ENCODE measurements at regions not wholly inside any gene's neighbourhood (a gene's known extent, or its start where the extent isn't known, plus 50 kb on each side); places are given as distances from the start of the nearest gene placed in this dataset.

DNA sequence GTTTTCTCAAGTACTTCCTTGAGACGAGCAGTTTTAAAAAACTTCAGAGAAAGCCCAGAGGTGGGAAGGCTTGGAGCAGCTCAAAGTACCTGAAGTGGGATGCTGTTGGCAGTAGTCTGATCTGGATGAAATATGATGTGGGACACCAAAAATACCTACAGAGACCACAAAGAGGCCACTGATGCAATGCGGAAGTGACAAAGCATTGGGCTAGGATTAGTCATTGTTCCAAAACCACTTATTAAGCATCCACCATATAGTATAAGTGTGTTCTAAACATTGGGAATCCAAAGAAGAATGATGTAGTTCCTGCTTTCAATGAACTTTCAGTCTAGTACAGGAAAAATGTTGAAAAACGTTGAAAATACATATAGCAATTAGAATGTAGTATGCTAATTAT is 386.1 kb upstream of the CNKSR2 start:
- no peak for TF ChIP-seq CTCF (IDR thresholded peaks at IDR 0.05; ENCODE audit: control insufficient read depth, insufficient read depth, low read depth, low read length, missing control alignments)
- H3K4me3 ChIP-seq (ENCODE audit: control insufficient read depth, low read depth, low read length): no peak overlapping the region
- no peak for DNase-seq (ENCODE audit: low read depth)

DNA sequence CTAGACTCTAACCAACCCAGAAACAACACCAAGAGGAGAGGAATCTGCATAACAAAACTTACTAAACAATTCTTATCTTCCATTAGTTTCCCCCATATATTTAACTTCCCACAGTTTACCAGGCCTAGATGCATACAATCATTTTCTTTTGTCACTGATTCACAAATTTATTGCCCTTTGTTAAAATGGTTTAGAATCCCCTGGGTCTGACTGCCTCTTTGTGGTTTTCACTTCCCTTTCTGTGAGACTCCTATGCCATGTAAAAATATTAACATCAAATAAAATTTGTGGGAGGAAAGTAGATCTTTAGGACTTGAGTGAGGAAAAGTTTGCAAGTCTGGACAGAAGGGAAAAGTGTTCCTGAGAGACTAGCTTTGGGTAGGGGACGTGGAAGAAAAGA is 393.8 kb upstream of the CNKSR2 start:
- DNase-seq (ENCODE audit: low read depth): no peak
- H3K4me3 ChIP-seq (ENCODE audit: control insufficient read depth, low read depth, low read length): no peak overlapping the region
- no peak for TF ChIP-seq CTCF (IDR thresholded peaks at IDR 0.05; ENCODE audit: control insufficient read depth, insufficient read depth, low read depth, low read length, missing control alignments)

DNA sequence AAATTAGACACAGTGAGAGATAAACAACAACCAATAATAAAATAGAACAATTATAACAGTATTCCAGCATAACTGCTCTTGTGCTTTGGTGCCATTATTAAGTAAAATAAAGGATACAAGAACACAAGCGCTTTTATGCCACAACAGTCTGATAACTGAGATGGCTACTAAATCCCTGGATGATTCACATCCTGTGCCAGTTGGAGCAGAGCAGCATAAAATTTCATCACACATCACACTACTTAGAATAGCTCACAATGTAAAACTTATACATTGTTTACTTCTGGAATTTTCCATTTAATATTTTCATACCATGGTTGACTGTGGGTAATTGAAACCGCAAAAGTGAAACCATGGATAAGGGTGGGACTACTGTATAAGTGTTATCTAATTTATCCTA is 399.9 kb upstream of the CNKSR2 start:
- no peak for TF ChIP-seq CTCF (IDR thresholded peaks at IDR 0.05; ENCODE audit: control insufficient read depth, insufficient read depth, low read depth, low read length, missing control alignments)
- no peak overlapping the region for H3K4me3 ChIP-seq (ENCODE audit: control insufficient read depth, low read depth, low read length)
- no peak for DNase-seq (ENCODE audit: low read depth)

GRCh38 chrX:20973038-20973437 is 401.2 kb upstream of the CNKSR2 start:
- no peak for DNase-seq (ENCODE audit: low read depth)
- no peak for TF ChIP-seq CTCF (IDR thresholded peaks at IDR 0.05; ENCODE audit: control insufficient read depth, insufficient read depth, low read depth, low read length, missing control alignments)
- H3K4me3 ChIP-seq (ENCODE audit: control insufficient read depth, low read depth, low read length): no peak overlapping the region

DNA sequence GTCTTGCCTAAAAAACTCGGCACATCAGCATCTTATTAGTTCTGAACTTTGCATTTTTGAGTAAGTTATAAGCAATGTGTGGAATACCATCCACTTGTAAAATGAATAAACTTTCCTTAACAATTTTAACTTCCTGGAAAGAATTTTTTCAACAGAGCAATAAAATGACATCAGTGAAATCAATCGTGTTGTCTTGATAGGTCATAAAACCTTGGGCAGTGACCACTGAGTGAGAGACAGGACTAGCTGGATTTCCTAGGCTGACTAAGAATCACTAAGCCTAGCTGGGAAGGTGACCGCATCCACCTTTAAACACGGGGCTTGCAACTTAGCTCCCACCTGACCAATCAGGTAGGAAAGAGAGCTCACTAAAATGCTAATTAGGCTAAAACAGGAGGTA is 403.0 kb upstream of the CNKSR2 start:
- H3K4me3 ChIP-seq (ENCODE audit: control insufficient read depth, low read depth, low read length): no peak overlapping the region
- DNase-seq (ENCODE audit: low read depth): no peak
- TF ChIP-seq CTCF (IDR thresholded peaks at IDR 0.05; ENCODE audit: control insufficient read depth, insufficient read depth, low read depth, low read length, missing control alignments): no peak

DNA sequence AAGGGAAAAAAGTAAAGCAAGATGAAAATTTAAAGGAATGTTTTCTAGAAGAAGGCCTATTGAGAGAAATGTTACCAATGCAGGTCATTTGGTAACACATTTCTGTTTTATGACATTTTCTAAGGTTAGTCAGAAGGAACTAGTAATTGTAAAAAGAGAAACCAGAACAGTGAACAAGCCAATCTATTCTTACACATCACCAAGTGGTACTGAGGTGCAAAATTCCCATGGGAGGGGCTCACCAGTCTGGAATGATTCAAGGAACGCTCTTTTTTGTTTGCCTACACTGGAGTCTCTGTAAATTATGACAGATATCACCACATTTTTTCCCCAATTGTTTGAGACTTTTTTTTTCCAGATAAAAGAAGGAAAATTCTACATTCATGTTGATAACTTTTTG is 404.7 kb upstream of the CNKSR2 start:
- no peak overlapping the region for H3K4me3 ChIP-seq (ENCODE audit: control insufficient read depth, low read depth, low read length)
- no peak for DNase-seq (ENCODE audit: low read depth)
- no peak for TF ChIP-seq CTCF (IDR thresholded peaks at IDR 0.05; ENCODE audit: control insufficient read depth, insufficient read depth, low read depth, low read length, missing control alignments)

DNA sequence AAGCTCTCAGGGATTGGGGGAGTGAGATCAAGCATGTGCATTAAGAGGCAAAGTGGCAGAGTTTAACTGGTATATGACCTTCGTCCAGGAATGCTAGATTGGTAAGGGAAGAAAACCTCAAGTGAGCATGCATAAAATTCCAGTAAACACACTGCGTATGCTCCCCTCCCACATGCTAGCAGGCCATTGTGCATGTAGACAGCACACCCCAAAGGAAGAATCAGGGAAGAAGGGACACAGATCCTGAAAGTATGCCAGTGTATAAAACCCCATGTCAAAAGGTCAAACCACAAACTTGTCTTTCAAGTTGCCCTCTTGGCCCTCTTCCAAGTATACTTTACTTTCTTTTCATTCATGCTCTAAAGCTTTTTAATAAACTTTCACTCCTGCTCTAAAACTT is 405.2 kb upstream of the CNKSR2 start:
- H3K4me3 ChIP-seq (ENCODE audit: control insufficient read depth, low read depth, low read length): no peak overlapping the region
- TF ChIP-seq CTCF (IDR thresholded peaks at IDR 0.05; ENCODE audit: control insufficient read depth, insufficient read depth, low read depth, low read length, missing control alignments): no peak
- DNase-seq (ENCODE audit: low read depth): no peak
